Endodermal cell (in vitro differentiated cells): ENCODE measurements at regions not wholly inside any gene's neighbourhood (a gene's known extent, or its start where the extent isn't known, plus 50 kb on each side); places are given as distances from the start of the nearest gene placed in this dataset.

ENCODE experiments used
- DNase-seq: peaks from one replicate; pipeline ENCODE4 v3.0.0-alpha.2; 2017
- H3K27ac ChIP-seq: 2 replicates; pipeline ENCODE4 v1.5.1; 2013; ENCODE audit warnings: mild to moderate bottlenecking, low read depth, low read length, moderate library complexity
- H3K27me3 ChIP-seq: 2 replicates; pipeline ENCODE4 v1.6.1; 2013; ENCODE audit warnings: mild to moderate bottlenecking, low read length, moderate library complexity; ENCODE audit not compliant: insufficient read depth, control insufficient read depth, poor library complexity, severe bottlenecking
- H3K36me3 ChIP-seq: 2 replicates; pipeline ENCODE4 v1.7.0; 2013; ENCODE audit warnings: mild to moderate bottlenecking, low read length, moderate library complexity; ENCODE audit not compliant: control insufficient read depth, insufficient read depth
- H3K4me1 ChIP-seq: one replicate; pipeline ENCODE4 v1.7.0; 2013; ENCODE audit warnings: low read length; ENCODE audit not compliant: control insufficient read depth, insufficient read depth
- H3K4me3 ChIP-seq: 2 replicates; pipeline ENCODE4 v1.5.1; 2013; ENCODE audit warnings: mild to moderate bottlenecking, low read length, moderate library complexity
- H3K9ac ChIP-seq: 2 replicates; pipeline ENCODE4 v1.6.1; 2013; ENCODE audit warnings: mild to moderate bottlenecking, low read length, moderate library complexity; ENCODE audit not compliant: poor library complexity, severe bottlenecking; ENCODE audit errors: extremely low read depth
- H3K9me3 ChIP-seq: 2 replicates; pipeline ENCODE4 v1.6.1; 2013; ENCODE audit warnings: mild to moderate bottlenecking, low read length, moderate library complexity; ENCODE audit not compliant: control insufficient read depth
- H3K27ac Mint-ChIP-seq: 2 replicates; pipeline ENCODE4 v1.8.0; 2020; ENCODE audit warnings: mixed read lengths
- H3K27me3 Mint-ChIP-seq: 2 replicates; pipeline ENCODE4 v1.8.0; 2021; ENCODE audit warnings: mild to moderate bottlenecking, mixed read lengths; ENCODE audit not compliant: insufficient read depth
- H3K36me3 Mint-ChIP-seq: 2 replicates; pipeline ENCODE4 v1.8.0; 2020; ENCODE audit warnings: low read depth, mixed read lengths
- H3K4me1 Mint-ChIP-seq: 2 replicates; pipeline ENCODE4 v1.8.0; 2020; ENCODE audit warnings: mixed read lengths
- H3K4me3 Mint-ChIP-seq: 2 replicates; pipeline ENCODE4 v1.8.0; 2020; ENCODE audit warnings: mild to moderate bottlenecking, moderate library complexity, mixed read lengths
- H3K9me3 Mint-ChIP-seq: 2 replicates; pipeline ENCODE4 v1.8.0; 2020; ENCODE audit warnings: mild to moderate bottlenecking, mixed read lengths
- CTCF ChIP-seq: fragments of 200-600 bp; sonication (generic); conservative IDR thresholded peaks from 2 replicates; pipeline ENCODE4 v1.5.0; 2021; ENCODE audit warnings: antibody characterized with exemption, mild to moderate bottlenecking
- WGBS, 2 experiments: methylation state at CpG; one replicate each; pipeline versions ENCODE4 v1.1.5 to v1.1.7; 2013; ENCODE audit warnings: missing lambda C conversion rate in 2 of 2, mixed read lengths in 1 of 2; ENCODE audit not compliant: insufficient coverage in 1 of 2, insufficient read length in 1 of 2; 5-methylcytosine and 5-hydroxymethylcytosine counted together

- Histone ChIP-seq H3K9ac (no peak overlapping the region), H3K9me3 (no peaks in the 10 kb centered on the region), H3K4me1 (no peaks in the 10 kb centered on the region), H3K36me3 (no peaks in the 10 kb centered on the region), H3K27ac (no peak overlapping the region), H3K27me3 (no peaks in the 10 kb centered on the region), H3K4me3 (no peak overlapping the region)
- no peaks in the 10 kb centered on the region for H3K36me3 Mint-ChIP-seq
- H3K27ac Mint-ChIP-seq, result no peak overlapping the region
- H3K4me3 Mint-ChIP-seq, result no peak overlapping the region
- H3K27me3 Mint-ChIP-seq, result no peaks in the 10 kb centered on the region
- DNase-seq, result no peak
- H3K9me3 Mint-ChIP-seq, result no peaks in the 10 kb centered on the region
- no peaks in the 10 kb centered on the region for H3K4me1 Mint-ChIP-seq
- no peak for TF ChIP-seq CTCF
Measured at GRCh38 chr6:77136086-77136485, 327.2 kb downstream of the HTR1B start.

- H3K36me3 Mint-ChIP-seq, result peaks cover 2% of the 10 kb centered on the region
- DNase-seq, result no peak
Measured at GRCh38 chr6:77133031-77133430, 330.3 kb downstream of the HTR1B start.

GRCh38 chr6:77131426-77131825, 331.9 kb downstream of the HTR1B start:
- H3K4me1 ChIP-seq, result no peaks in the 10 kb centered on the region
- no peaks in the 10 kb centered on the region for H3K27me3 Mint-ChIP-seq
- H3K27ac ChIP-seq, result no peak overlapping the region
- no peaks in the 10 kb centered on the region for H3K4me1 Mint-ChIP-seq
- H3K9me3 ChIP-seq, result no peaks in the 10 kb centered on the region
- TF ChIP-seq CTCF, result no peak
- H3K27ac Mint-ChIP-seq, result no peak overlapping the region
- H3K36me3 ChIP-seq, result no peaks in the 10 kb centered on the region
- DNase-seq, result no peak
- no peak overlapping the region for H3K4me3 ChIP-seq
- no peak overlapping the region for H3K9ac ChIP-seq
- H3K4me3 Mint-ChIP-seq, result no peak overlapping the region
- no peaks in the 10 kb centered on the region for H3K27me3 ChIP-seq
- peaks cover 15% of the 10 kb centered on the region for H3K9me3 Mint-ChIP-seq
- 93% methylated on average over 3 of the region's 4 CpGs; no CpG with 5 or more reads in 1 of the 2 experiments for WGBS, 2 experiments
- H3K36me3 Mint-ChIP-seq, result peaks cover 9% of the 10 kb centered on the region

More at GRCh38 chr6:77133031-77133430, 330.3 kb downstream of the HTR1B start:
- peak; percentile 54 for TF ChIP-seq CTCF
- Histone ChIP-seq H3K27me3 (no peaks in the 10 kb centered on the region), H3K36me3 (no peaks in the 10 kb centered on the region), H3K4me3 (no peak overlapping the region), H3K9ac (no peak overlapping the region), H3K4me1 (no peaks in the 10 kb centered on the region), H3K27ac (no peak overlapping the region), H3K9me3 (no peaks in the 10 kb centered on the region)
- no peak overlapping the region for H3K4me3 Mint-ChIP-seq
- H3K27me3 Mint-ChIP-seq, result no peaks in the 10 kb centered on the region
- 88% methylated on average over 4 of the region's 5 CpGs for WGBS, 2 experiments
- no peak overlapping the region for H3K27ac Mint-ChIP-seq
- H3K4me1 Mint-ChIP-seq, result no peaks in the 10 kb centered on the region
- H3K9me3 Mint-ChIP-seq, result peaks cover 3% of the 10 kb centered on the region
